Endothelial cell of umbilical vein (primary cell): ENCODE measurements at regions not wholly inside any gene's neighbourhood (a gene's known extent, or its start where the extent isn't known, plus 50 kb on each side); places are given as distances from the start of the nearest gene placed in this dataset.

Source experiments
- EZH2 ChIP-seq: IDR thresholded peaks from 2 replicates; pipeline ENCODE4 v1.6.1; 2012; ENCODE audit warnings: borderline replicate concordance, low read depth, mild to moderate bottlenecking, moderate library complexity, low read length, inconsistent platforms; ENCODE audit not compliant: severe bottlenecking
- POLR2A ChIP-seq: IDR thresholded peaks from 2 replicates; pipeline ENCODE4 v1.6.1; 2012; ENCODE audit warnings: low read depth, mild to moderate bottlenecking, control low read depth, low read length
- POLR2AphosphoS5 ChIP-seq: IDR thresholded peaks from 2 replicates; pipeline ENCODE4 v1.6.1; 2012; ENCODE audit warnings: low read depth, mild to moderate bottlenecking, control low read depth, low read length, moderate library complexity; ENCODE audit not compliant: insufficient read depth
- TF ChIP-seq, protein P1 (sequence below), 2 donors: IDR thresholded peaks; 1 replicate in 1 of 2; 2 replicates in 1 of 2; pipeline ENCODE4 v1.5.1; 2011; ENCODE audit warnings: low read length in 2 of 2, mild to moderate bottlenecking in 2 of 2, moderate library complexity in 2 of 2, control low read depth in 1 of 2, inconsistent platforms in 1 of 2, low read depth in 1 of 2; ENCODE audit not compliant: insufficient read depth in 1 of 2; ENCODE audit errors: extremely low read depth in 1 of 2

DNA sequence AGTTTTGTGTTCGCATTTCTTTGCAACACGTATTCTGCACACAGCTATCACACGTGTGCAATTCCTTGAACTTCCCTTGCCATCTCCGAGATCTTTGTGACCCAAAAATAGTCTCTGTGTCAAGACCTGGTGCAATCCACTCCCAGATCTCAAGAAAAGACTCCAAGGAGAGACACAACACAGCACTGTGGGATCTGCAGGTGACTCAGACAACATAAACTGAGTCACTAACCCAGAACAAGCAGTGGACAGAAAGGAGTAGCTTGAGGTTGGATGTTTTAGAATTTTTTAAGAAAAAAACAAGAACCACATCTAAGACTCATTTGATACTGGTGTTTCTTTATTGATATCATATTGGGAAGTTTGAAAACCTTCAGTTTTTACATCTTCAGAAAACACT is 396.9 kb downstream of the AGTPBP1 start:
- TF ChIP-seq, protein P1, sequence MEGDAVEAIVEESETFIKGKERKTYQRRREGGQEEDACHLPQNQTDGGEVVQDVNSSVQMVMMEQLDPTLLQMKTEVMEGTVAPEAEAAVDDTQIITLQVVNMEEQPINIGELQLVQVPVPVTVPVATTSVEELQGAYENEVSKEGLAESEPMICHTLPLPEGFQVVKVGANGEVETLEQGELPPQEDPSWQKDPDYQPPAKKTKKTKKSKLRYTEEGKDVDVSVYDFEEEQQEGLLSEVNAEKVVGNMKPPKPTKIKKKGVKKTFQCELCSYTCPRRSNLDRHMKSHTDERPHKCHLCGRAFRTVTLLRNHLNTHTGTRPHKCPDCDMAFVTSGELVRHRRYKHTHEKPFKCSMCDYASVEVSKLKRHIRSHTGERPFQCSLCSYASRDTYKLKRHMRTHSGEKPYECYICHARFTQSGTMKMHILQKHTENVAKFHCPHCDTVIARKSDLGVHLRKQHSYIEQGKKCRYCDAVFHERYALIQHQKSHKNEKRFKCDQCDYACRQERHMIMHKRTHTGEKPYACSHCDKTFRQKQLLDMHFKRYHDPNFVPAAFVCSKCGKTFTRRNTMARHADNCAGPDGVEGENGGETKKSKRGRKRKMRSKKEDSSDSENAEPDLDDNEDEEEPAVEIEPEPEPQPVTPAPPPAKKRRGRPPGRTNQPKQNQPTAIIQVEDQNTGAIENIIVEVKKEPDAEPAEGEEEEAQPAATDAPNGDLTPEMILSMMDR (IDR thresholded peaks at IDR 0.05; ENCODE audit: extremely low read depth in 1 of 2, insufficient read depth in 1 of 2, low read depth in 1 of 2, low read length in 2 of 2): no peak
- TF ChIP-seq POLR2AphosphoS5 (no peak), EZH2 (no peak), POLR2A (no peak)
